GM23248 (cell line): ENCODE measurements at regions not wholly inside any gene's neighbourhood (a gene's known extent, or its start where the extent isn't known, plus 50 kb on each side); places are given as distances from the start of the nearest gene placed in this dataset.

Experiments used
- EZH2 ChIP-seq: fragments of 200-600 bp; sonication (generic); IDR thresholded peaks from 2 replicates; pipeline ENCODE4 v1.6.1; 2018; ENCODE audit warnings: antibody characterized with exemption, mild to moderate bottlenecking; ENCODE audit not compliant: insufficient read depth, poor library complexity, severe bottlenecking
- EZH2phosphoT487 ChIP-seq: fragments of 200-600 bp; sonication (generic); IDR thresholded peaks from 2 replicates; pipeline ENCODE4 v1.6.1; 2018; ENCODE audit warnings: antibody characterized with exemption, moderate library complexity, mild to moderate bottlenecking, low read depth; ENCODE audit not compliant: insufficient read depth

GRCh38 chr1:194069831-194070218 lies 883.4 kb upstream of the B3GALT2 start:
- TF ChIP-seq EZH2 (no peak), EZH2phosphoT487 (no peak)
